GM12878 (cell line): ENCODE measurements at regions not wholly inside any gene's neighbourhood (a gene's known extent, or its start where the extent isn't known, plus 50 kb on each side); places are given as distances from the start of the nearest gene placed in this dataset.

Experiments
- ATAC-seq: fragments of 200-7000 bp; cut with Tn5 transposase; 3 replicates; pipeline ENCODE4 v1.9.1; 2020; ENCODE audit warnings: mild to moderate bottlenecking, moderate library complexity
- BruUV-seq: library from RNA; stranded (reverse); fragments of 400-500 nt; replicated peaks from 2 replicates; lab custom pipeline; 2021; lab: Mats Ljungman, UMichigan
- CTCF ChIA-PET: fragments of 300-600 bp; sonication (Branson Sonifier 250); formaldehyde crosslinking; extraction: SDS; loops from one replicate; lab custom pipeline; 2021; ENCODE audit warnings: inconsistent platforms; lab: Yijun Ruan, JAX
- POLR2A ChIA-PET: fragments of 350-600 bp; formaldehyde crosslinking; extraction: SDS; loops from one replicate; lab custom pipeline; 2021; ENCODE audit warnings: inconsistent platforms; lab: Charles Lee
- RAD21 ChIA-PET: fragments of 300-600 bp; sonication (Branson Sonifier 250); formaldehyde crosslinking; loops from one replicate; lab custom pipeline; 2023; ENCODE audit warnings: antibody characterized with exemption; ENCODE audit not compliant: unreplicated experiment; lab: Charles Lee
- SMC1A ChIA-PET: fragments of 300-600 bp; sonication (Branson Sonifier 250); formaldehyde crosslinking; loops from one replicate; lab custom pipeline; 2023; ENCODE audit not compliant: unreplicated experiment, uncharacterized antibody; lab: Charles Lee
- DNase-seq: peaks from one replicate; pipeline ENCODE4 v3.0.0-alpha.2; 2011; ENCODE audit warnings: low read depth, low spot score
- FAIRE-seq: peaks from 3 replicates; lab custom pipeline; 2011; peaks lifted over from hg19 to GRCh38; lab: Jason Lieb, UNC
- H2AFZ ChIP-seq: 2 replicates; pipeline ENCODE4 v1.6.0; 2011; ENCODE audit warnings: low read depth, low read length, control low read depth; ENCODE audit not compliant: control insufficient read depth
- H3K27ac ChIP-seq: 2 replicates; pipeline ENCODE4 v1.5.1; 2011; ENCODE audit warnings: control low read depth; ENCODE audit not compliant: control insufficient read depth, insufficient read depth
- H3K27me3 ChIP-seq, 2 experiments: replicated peaks in 1 of 2; 2 replicates each; pipeline versions ENCODE4 v1.6.0 to v1.6.1; 2011; ENCODE audit warnings: low read length in 1 of 2; ENCODE audit not compliant: control insufficient read depth in 2 of 2, insufficient read depth in 2 of 2
- H3K36me3 ChIP-seq, 2 experiments: 2 replicates each; pipeline ENCODE4 v1.5.1; 2011; ENCODE audit warnings: low read length in 1 of 2; ENCODE audit not compliant: control insufficient read depth in 2 of 2, insufficient read depth in 2 of 2
- H3K4me1 ChIP-seq: 2 replicates; pipeline ENCODE4 v1.6.1; 2011; ENCODE audit warnings: mild to moderate bottlenecking, low read length, moderate library complexity, mixed read lengths; ENCODE audit not compliant: control insufficient read depth, insufficient read depth
- H3K4me2 ChIP-seq: 2 replicates; pipeline ENCODE4 v1.6.0; 2011; ENCODE audit warnings: control low read depth; ENCODE audit not compliant: control insufficient read depth, insufficient read depth
- H3K4me3 ChIP-seq: fragments of 200-600 bp; sonication (generic); 2 replicates; pipeline ENCODE4 v1.5.1; 2016
- H3K79me2 ChIP-seq: 2 replicates; pipeline ENCODE4 v1.6.0; 2011; ENCODE audit warnings: low read length; ENCODE audit not compliant: control insufficient read depth, insufficient read depth
- H3K9ac ChIP-seq: 2 replicates; pipeline ENCODE4 v1.8.0; 2011; ENCODE audit warnings: low read length, control low read depth, mixed read lengths; ENCODE audit not compliant: control insufficient read depth, insufficient read depth
- H3K9me3 ChIP-seq: replicated peaks from 3 replicates; pipeline ENCODE4 v1.5.1; 2011; ENCODE audit warnings: mild to moderate bottlenecking, low read length; ENCODE audit not compliant: control insufficient read depth, insufficient read depth
- H4K20me1 ChIP-seq: 2 replicates; pipeline ENCODE4 v1.6.0; 2011; ENCODE audit not compliant: control insufficient read depth, insufficient read depth
- BRCA1 ChIP-seq: IDR thresholded peaks from 2 replicates; pipeline ENCODE4 v1.6.1; 2011; ENCODE audit warnings: low read depth, low read length, improper control_type of control experiment
- MYC ChIP-seq: IDR thresholded peaks from 2 replicates; pipeline ENCODE4 v1.6.1; 2011; ENCODE audit warnings: mild to moderate bottlenecking, low read length, moderate library complexity, inconsistent platforms; ENCODE audit not compliant: insufficient read depth, insufficient replicate concordance, insufficient read length, severe bottlenecking
- TBL1XR1 ChIP-seq: IDR thresholded peaks from 2 replicates; pipeline ENCODE4 v1.6.1; 2012; ENCODE audit warnings: low read depth, low read length, improper control_type of control experiment
- USF1 ChIP-seq: IDR thresholded peaks from 2 replicates; pipeline ENCODE4 v1.6.1; 2011; ENCODE audit warnings: borderline replicate concordance, low read depth, mild to moderate bottlenecking, moderate library complexity, mixed read lengths, low read length; ENCODE audit not compliant: insufficient read depth; ENCODE audit errors: extremely low read length
- ZBTB33 ChIP-seq: fragments of 450-650 bp; IDR thresholded peaks from 2 replicates; pipeline ENCODE4 v1.6.1; 2017; ENCODE audit warnings: mild to moderate bottlenecking
- WGBS: methylation state at CpG from one replicate; pipeline ENCODE4 v1.1.6; 2016; ENCODE audit warnings: low lambda C conversion rate; ENCODE audit not compliant: insufficient replicate concordance, insufficient coverage; ENCODE audit errors: missing lambda C conversion rate; 5-methylcytosine and 5-hydroxymethylcytosine counted together
- in situ Hi-C: fragments of 300-500 bp; cut with MboI; formaldehyde crosslinking; loops from 9 replicates; pipeline ENCODE4 v1.14.3; 2018; ENCODE audit warnings: mixed read lengths
- intact Hi-C: fragments of 100-400 bp; cut with micrococcal nuclease; formaldehyde crosslinking; loops from one replicate; pipeline ENCODE4 v1.14.2; 2022; ENCODE audit not compliant: unreplicated experiment

- Histone ChIP-seq H3K4me2 (no peak overlapping the region), H3K9me3 (no peaks in the 10 kb centered on the region), H3K27me3 (no peaks in the 10 kb centered on the region), H2AFZ (no peak overlapping the region), H3K4me1 (no peaks in the 10 kb centered on the region), H3K79me2 (no peaks in the 10 kb centered on the region), H3K36me3 (no peaks in the 10 kb centered on the region), H3K27ac (no peak overlapping the region), H3K9ac (no peak overlapping the region), H3K4me3 (no peak overlapping the region), H4K20me1 (no peaks in the 10 kb centered on the region)
- in situ Hi-C loops (no loop called here), intact Hi-C loops (no loop called here)
- DNase-seq (no peak), FAIRE-seq (no peak), ATAC-seq (no peak)
- TF ChIP-seq MYC (no peak), TBL1XR1 (no peak), BRCA1 (no peak), ZBTB33 (no peak), USF1 (no peak)
- SMC1A ChIA-PET: no interaction called here
- CTCF ChIA-PET: no interaction called here
- BruUV-seq: no TSS peak
- RAD21 ChIA-PET: no interaction called here
- WGBS: 4% methylated on average over 1 of the region's 1 CpG
- POLR2A ChIA-PET: no interaction called here
These were observed 309.5 kb downstream of the OSTF1 start for GRCh38 chr9:75397836-75398235.
